NCI-H1092 treated with DMSO at 0.1 percent for 48 hours (cell line): ENCODE measurements at regions not wholly inside any gene's neighbourhood (a gene's known extent, or its start where the extent isn't known, plus 50 kb on each side); places are given as distances from the start of the nearest gene placed in this dataset.
"Not testable (repeated sequence)": the region's sequence is repeated elsewhere in the genome, so short reads cannot be mapped to it uniquely, and the experiment has no call there.

Experiments used
- DNase-seq: peaks from one replicate; lab custom pipeline; 2025; lab: John Stamatoyannopoulos, UW

- no peak for DNase-seq
These were observed 1029.1 kb upstream of the KLHL29 start for GRCh38 chr2:22355816-22356433.

- no peak for DNase-seq
These were observed 1025.8 kb upstream of the KLHL29 start for GRCh38 chr2:22359071-22359672.

- DNase-seq = no peak
These were observed 1024.1 kb upstream of the KLHL29 start for GRCh38 chr2:22360735-22361374.

- DNase-seq = no peak
These were observed 1023.4 kb upstream of the KLHL29 start for GRCh38 chr2:22361571-22361970.

- DNase-seq = no peak
These were observed 1009.9 kb upstream of the KLHL29 start for GRCh38 chr2:22375096-22375495.

- no peak for DNase-seq
These were observed 1007.7 kb upstream of the KLHL29 start for GRCh38 chr2:22377268-22377667.

- no peak for DNase-seq
These were observed 1002.4 kb upstream of the KLHL29 start for GRCh38 chr2:22382479-22383169.

- no peak for DNase-seq
These were observed 987.1 kb upstream of the KLHL29 start for GRCh38 chr2:22397847-22398246.

- no peak for DNase-seq
These were observed 981.2 kb upstream of the KLHL29 start for GRCh38 chr2:22403748-22404147.

- DNase-seq = no peak
These were observed 978.4 kb upstream of the KLHL29 start for GRCh38 chr2:22406625-22407024.

- no peak for DNase-seq
These were observed 964.9 kb upstream of the KLHL29 start for GRCh38 chr2:22420076-22420475.

- DNase-seq = no peak
These were observed 942.9 kb upstream of the KLHL29 start for GRCh38 chr2:22442051-22442450.

GRCh38 chr2:22444281-22444680 is 940.7 kb upstream of the KLHL29 start:
- DNase-seq = no peak

GRCh38 chr2:22449696-22450095 is 935.3 kb upstream of the KLHL29 start:
- DNase-seq = no peak

- no peak for DNase-seq
These were observed 934.1 kb upstream of the KLHL29 start for GRCh38 chr2:22450831-22451230.

- DNase-seq = no peak
These were observed 930.0 kb upstream of the KLHL29 start for GRCh38 chr2:22454826-22455485.

GRCh38 chr2:22458440-22458839 is 926.5 kb upstream of the KLHL29 start:
- DNase-seq = no peak

- DNase-seq = not testable (repeated sequence)
These were observed 909.9 kb upstream of the KLHL29 start for GRCh38 chr2:22475103-22475502.

- DNase-seq = no peak
These were observed 906.6 kb upstream of the KLHL29 start for GRCh38 chr2:22478329-22478728.

GRCh38 chr2:22481486-22482259 is 903.3 kb upstream of the KLHL29 start:
- no peak for DNase-seq

GRCh38 chr2:22483036-22483435 is 901.9 kb upstream of the KLHL29 start:
- no peak for DNase-seq

- no peak for DNase-seq
These were observed 899.5 kb upstream of the KLHL29 start for GRCh38 chr2:22485486-22485885.
